ENCODE measurements at regions not wholly inside any gene's neighbourhood (a gene's known extent, or its start where the extent isn't known, plus 50 kb on each side); places are given as distances from the start of the nearest gene placed in this dataset.

GRCh38 chr15:87572381-87572910 is 684.1 kb downstream of the NTRK3 start:
- no peak for TF ChIP-seq POLR2A (IDR thresholded peaks at IDR 0.05)
- TF ChIP-seq, protein P1, sequence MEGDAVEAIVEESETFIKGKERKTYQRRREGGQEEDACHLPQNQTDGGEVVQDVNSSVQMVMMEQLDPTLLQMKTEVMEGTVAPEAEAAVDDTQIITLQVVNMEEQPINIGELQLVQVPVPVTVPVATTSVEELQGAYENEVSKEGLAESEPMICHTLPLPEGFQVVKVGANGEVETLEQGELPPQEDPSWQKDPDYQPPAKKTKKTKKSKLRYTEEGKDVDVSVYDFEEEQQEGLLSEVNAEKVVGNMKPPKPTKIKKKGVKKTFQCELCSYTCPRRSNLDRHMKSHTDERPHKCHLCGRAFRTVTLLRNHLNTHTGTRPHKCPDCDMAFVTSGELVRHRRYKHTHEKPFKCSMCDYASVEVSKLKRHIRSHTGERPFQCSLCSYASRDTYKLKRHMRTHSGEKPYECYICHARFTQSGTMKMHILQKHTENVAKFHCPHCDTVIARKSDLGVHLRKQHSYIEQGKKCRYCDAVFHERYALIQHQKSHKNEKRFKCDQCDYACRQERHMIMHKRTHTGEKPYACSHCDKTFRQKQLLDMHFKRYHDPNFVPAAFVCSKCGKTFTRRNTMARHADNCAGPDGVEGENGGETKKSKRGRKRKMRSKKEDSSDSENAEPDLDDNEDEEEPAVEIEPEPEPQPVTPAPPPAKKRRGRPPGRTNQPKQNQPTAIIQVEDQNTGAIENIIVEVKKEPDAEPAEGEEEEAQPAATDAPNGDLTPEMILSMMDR (IDR thresholded peaks at IDR 0.05 in 8 of 11, conservative IDR thresholded peaks at IDR 0.05 in 3 of 11): no peak
- no peak for TF ChIP-seq POLR2AphosphoS5 (IDR thresholded peaks at IDR 0.05)
